Activated gamma-delta T cell treated with anti-CD3 and anti-CD28 coated beads, Interleukin-2, amount 50 U/mL, for 16 hours (primary cell): ENCODE measurements at regions not wholly inside any gene's neighbourhood (a gene's known extent, or its start where the extent isn't known, plus 50 kb on each side); places are given as distances from the start of the nearest gene placed in this dataset.
"Not testable (repeated sequence)": the region's sequence is repeated elsewhere in the genome, so short reads cannot be mapped to it uniquely, and the experiment has no call there.

Source experiments
- DNase-seq: peaks from one replicate; pipeline ENCODE4 v3.0.0-alpha.2; 2020; ENCODE audit warnings: low read depth

GRCh38 chr6:14875481-14876063, 370.3 kb upstream of the JARID2 start:
- no peak for DNase-seq

- DNase-seq = no peak
Measured at GRCh38 chr6:14876778-14877613, 368.9 kb upstream of the JARID2 start.

GRCh38 chr6:14877758-14878157, 368.1 kb upstream of the JARID2 start:
- no peak for DNase-seq

DNA sequence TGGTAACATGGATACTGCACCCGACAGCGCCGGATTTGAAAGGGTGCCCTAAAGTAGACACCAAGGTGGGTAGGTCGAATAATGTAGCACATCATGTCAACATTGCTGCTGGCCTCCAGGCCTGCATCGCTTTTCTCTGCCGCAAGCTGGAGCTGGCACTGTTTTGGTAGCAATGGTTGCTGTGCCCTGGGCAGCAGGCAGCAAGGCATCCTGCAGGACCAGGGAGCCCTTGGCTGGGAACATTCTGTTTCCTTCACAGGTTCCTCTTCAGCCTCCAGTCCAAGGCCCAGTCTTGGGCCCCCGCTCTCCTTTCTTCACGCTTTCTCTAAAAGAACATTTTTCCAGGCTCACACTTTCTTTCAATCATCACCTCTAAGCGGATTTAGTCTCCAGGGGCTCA, 365.8 kb upstream of the JARID2 start:
- DNase-seq = no peak

- DNase-seq = no peak
Measured at GRCh38 chr6:14880677-14881076, 365.2 kb upstream of the JARID2 start.

DNA sequence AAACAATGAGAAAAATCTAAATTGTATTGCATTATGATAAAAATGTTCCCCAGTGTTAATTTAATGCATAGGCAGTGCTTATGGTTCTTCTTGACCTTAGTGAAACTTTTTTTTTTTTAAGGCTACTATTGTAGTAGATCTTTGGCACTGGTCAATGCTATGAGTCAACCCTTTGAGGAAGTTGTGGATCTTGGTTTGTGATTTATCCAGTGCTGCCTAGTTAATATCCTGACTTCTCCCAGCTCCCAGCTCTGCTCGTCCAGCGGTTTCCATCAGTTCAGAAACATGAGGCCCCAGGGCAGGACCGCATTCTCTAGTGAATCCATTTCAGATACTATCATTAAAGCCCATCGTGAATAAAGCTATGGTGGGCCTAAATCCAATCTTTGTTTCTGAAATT, 364.5 kb upstream of the JARID2 start:
- no peak for DNase-seq

GRCh38 chr6:14882394-14883026, 363.4 kb upstream of the JARID2 start:
- no peak for DNase-seq

GRCh38 chr6:14883921-14884320, 361.9 kb upstream of the JARID2 start:
- no peak for DNase-seq

DNA sequence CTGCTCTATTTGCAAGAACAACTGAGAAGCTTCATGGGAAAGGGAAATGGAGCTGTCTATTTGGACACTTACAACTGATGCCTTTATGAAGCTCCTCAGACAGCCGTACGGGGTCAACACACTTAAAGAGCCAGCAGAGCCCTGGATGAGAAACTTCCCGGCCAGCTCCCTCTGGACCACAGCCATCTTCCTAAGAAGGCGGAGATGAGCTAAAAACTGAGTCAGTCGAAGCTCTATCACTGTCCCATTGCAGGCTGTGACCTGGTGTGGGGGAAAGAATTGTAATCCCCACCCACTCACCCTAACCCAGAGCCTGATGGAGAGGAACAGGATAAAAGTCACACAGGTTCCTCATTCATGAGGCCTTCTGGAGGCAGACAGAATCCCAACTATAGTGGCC, 360.4 kb upstream of the JARID2 start:
- no peak for DNase-seq

GRCh38 chr6:14887181-14887580, 358.7 kb upstream of the JARID2 start:
- no peak for DNase-seq

DNA sequence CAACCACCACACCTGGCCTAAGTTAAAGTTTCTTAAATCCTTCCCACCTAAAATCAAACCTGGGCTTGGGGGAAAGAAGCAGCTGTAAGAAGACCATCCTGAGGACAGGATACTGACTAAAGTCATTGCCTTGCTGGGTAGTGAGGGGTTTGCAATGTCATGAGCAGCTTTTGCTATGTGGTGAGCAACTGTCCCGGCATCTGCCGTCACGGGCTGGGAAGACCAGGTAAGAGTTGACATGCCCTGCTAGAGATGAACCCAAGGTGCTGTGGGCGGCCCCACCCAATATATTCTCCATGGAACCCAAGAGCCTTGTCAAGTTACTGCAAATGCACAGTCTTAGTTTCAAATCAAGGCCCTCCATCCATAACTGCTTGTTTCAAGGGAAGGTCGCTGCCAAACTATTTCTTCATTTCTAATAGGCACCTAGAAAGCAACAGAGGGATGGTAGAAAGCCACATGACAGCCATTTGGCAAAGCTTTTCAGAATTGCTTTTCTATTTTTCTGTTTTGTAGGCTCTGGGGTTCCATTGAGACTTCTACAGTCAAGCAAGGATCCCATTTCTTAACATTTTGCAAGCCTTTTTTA, 357.8 kb upstream of the JARID2 start:
- no peak for DNase-seq

- DNase-seq = no peak
Measured at GRCh38 chr6:14888575-14889000, 357.3 kb upstream of the JARID2 start.

DNA sequence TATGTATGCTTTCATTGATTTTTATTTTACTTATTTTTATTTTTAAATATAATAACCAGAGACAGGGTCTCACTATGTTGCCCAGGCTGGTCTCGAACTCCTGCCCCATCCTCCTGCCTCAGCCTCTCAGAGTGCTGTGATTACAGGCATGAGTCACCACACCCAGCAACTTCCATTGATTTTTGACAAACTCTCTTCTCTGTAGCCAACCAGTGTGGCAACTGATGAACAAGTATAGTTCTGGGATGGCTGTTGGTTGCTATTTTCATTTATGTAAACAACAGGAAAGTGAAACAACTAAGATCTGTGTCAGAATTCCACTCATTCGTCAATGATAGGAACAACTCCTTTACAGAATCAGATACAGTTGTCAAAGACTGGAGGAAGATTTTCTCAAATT, 356.7 kb upstream of the JARID2 start:
- no peak for DNase-seq

DNA sequence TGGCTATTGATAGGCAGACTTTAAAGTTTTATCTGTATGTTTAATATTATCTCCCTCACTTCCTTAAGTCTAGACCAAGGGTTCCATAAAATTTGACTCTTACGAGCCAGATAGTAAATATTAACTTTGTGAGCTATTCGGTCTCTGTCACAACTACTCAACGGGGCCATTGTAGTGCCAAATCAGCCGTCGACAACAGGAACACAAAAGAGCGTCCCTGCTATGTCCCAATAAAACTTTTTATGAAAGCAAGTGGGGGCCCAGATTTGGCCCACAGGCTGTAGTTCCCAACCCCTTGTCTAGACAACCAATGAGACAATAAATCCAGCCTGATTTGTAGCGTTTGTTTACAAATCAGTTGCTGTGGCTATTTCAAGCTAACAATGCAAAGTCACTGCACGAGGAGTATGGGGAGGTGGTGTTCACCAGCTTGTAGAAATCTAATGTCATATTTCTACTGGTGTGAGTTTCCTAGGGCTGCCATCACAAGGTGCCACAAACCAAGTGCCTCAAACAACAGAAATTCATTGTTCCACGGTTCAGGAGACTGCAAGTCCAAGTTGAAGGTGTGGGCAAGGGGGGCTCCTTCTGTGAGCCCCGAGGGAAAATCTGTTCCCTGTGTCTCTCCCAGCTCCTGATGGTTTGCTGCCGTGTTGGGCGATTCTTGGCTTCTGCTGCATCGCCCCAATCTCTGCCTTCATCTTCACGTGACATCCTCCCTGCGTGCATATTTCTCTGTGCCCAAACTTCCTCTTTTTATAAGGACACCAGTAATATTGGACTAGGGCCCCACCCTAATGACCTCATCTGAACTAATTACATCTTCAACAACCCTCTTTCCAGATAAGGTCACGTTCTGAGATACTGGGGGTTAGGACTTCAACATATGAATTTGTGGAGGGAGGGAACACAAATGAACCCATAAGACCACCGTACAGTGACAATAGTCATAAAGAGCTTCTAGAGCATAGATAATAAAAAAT, 356.0 kb upstream of the JARID2 start:
- DNase-seq = no peak

DNA sequence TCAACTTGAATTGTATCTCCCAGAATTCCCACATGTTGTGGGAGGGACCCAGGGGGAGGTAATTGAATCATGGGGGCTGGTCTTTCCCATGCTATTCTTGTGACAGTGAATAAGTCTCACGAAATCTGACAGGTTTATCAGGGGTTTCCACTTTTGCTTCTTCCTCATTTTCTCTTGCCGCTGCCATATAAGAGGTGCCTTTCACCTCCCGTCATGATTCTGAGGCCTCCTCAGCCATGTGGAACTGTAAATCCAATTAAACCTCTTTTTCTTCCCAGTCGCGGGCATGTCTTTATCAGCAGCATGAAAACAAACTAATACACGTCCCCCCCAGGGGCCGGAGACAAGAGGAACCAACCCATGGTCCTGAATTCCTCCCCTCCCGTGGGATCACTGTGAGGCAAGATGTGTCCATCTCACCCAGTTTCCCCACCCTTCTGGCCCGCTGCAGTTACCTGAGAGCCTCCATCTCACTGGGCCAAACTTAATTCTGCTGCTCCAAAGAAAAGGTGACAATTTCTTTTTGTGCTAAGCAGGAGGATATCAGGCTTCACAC, 354.0 kb upstream of the JARID2 start:
- not testable (repeated sequence) for DNase-seq

GRCh38 chr6:14894105-14894504, 351.8 kb upstream of the JARID2 start:
- no peak for DNase-seq

GRCh38 chr6:14896475-14896874, 349.4 kb upstream of the JARID2 start:
- DNase-seq = no peak

GRCh38 chr6:14897831-14898230, 348.0 kb upstream of the JARID2 start:
- no peak for DNase-seq

GRCh38 chr6:14899441-14899840, 346.4 kb upstream of the JARID2 start:
- DNase-seq = not testable (repeated sequence)

- DNase-seq = no peak
Measured at GRCh38 chr6:14900919-14901318, 344.9 kb upstream of the JARID2 start.
